Mesenchymal stem cell (in vitro differentiated cells and primary cell): ENCODE measurements at regions not wholly inside any gene's neighbourhood (a gene's known extent, or its start where the extent isn't known, plus 50 kb on each side); places are given as distances from the start of the nearest gene placed in this dataset.

ENCODE experiments used
- DNase-seq: peaks from one replicate; pipeline ENCODE4 v3.0.0-alpha.2; 2013
- H2AFZ ChIP-seq: one replicate; pipeline ENCODE4 v1.6.1; 2013; ENCODE audit warnings: low read depth, mild to moderate bottlenecking, control low read depth, inconsistent platforms, low read length, moderate library complexity
- H2AK5ac ChIP-seq: 2 replicates; pipeline ENCODE4 v1.6.1; 2013; ENCODE audit warnings: low read length, moderate library complexity, mild to moderate bottlenecking, inconsistent platforms; ENCODE audit not compliant: severe bottlenecking
- H2BK120ac ChIP-seq: one replicate; pipeline ENCODE4 v1.6.1; 2013; ENCODE audit warnings: low read depth, mild to moderate bottlenecking, inconsistent platforms, low read length, moderate library complexity
- H2BK12ac ChIP-seq, 2 experiments: one replicate each; pipeline ENCODE4 v1.6.1; 2013; ENCODE audit warnings: inconsistent platforms in 2 of 2, low read length in 2 of 2, mild to moderate bottlenecking in 2 of 2, moderate library complexity in 2 of 2, control low read depth in 1 of 2
- H2BK15ac ChIP-seq: one replicate; pipeline ENCODE4 v1.6.1; 2013; ENCODE audit warnings: mild to moderate bottlenecking, low read depth, inconsistent platforms; ENCODE audit not compliant: poor library complexity, severe bottlenecking
- H2BK5ac ChIP-seq: 2 replicates; pipeline ENCODE4 v1.6.1; 2013; ENCODE audit warnings: low read depth, mild to moderate bottlenecking, low read length, control low read depth, inconsistent platforms; ENCODE audit not compliant: poor library complexity, severe bottlenecking
- H3K14ac ChIP-seq, 2 experiments: one replicate each; pipeline ENCODE4 v1.6.1; 2013; ENCODE audit warnings: inconsistent platforms in 2 of 2, low read length in 2 of 2, control low read depth in 1 of 2, mild to moderate bottlenecking in 1 of 2, moderate library complexity in 1 of 2
- H3K18ac ChIP-seq, 2 experiments: one replicate each; pipeline ENCODE4 v1.6.1; 2013; ENCODE audit warnings: inconsistent platforms in 2 of 2, low read length in 2 of 2, control low read depth in 1 of 2, low read depth in 1 of 2, mild to moderate bottlenecking in 1 of 2
- H3K23ac ChIP-seq, 2 experiments: one replicate each; pipeline ENCODE4 v1.6.1; 2013; ENCODE audit warnings: inconsistent platforms in 2 of 2, low read length in 2 of 2, mild to moderate bottlenecking in 2 of 2, moderate library complexity in 2 of 2, control low read depth in 1 of 2
- H3K27ac ChIP-seq: 2 replicates; pipeline ENCODE4 v1.5.1; 2013; ENCODE audit warnings: mild to moderate bottlenecking, moderate library complexity, low read length, control low read depth, inconsistent platforms; ENCODE audit not compliant: poor library complexity, severe bottlenecking
- H3K27me3 ChIP-seq, 2 experiments: 2 replicates each; pipeline versions ENCODE4 v1.6.1 to v1.7.0; 2013; ENCODE audit warnings: low read length in 2 of 2, mild to moderate bottlenecking in 2 of 2, moderate library complexity in 2 of 2, control low read depth in 1 of 2, inconsistent platforms in 1 of 2; ENCODE audit not compliant: control insufficient read depth in 1 of 2, insufficient read depth in 1 of 2
- H3K36me3 ChIP-seq, 2 experiments: 2 replicates each; pipeline versions ENCODE4 v1.6.1 to v1.7.0; 2013; ENCODE audit warnings: low read length in 2 of 2, control low read depth in 1 of 2, inconsistent platforms in 1 of 2, low read depth in 1 of 2, mild to moderate bottlenecking in 1 of 2; ENCODE audit not compliant: insufficient read depth in 2 of 2, control insufficient read depth in 1 of 2
- H3K4ac ChIP-seq, 2 experiments: one replicate each; pipeline ENCODE4 v1.6.1; 2013; ENCODE audit warnings: inconsistent platforms in 2 of 2, low read length in 2 of 2, mild to moderate bottlenecking in 2 of 2, moderate library complexity in 2 of 2, control low read depth in 1 of 2, low read depth in 1 of 2
- H3K4me1 ChIP-seq: 2 replicates; pipeline ENCODE4 v1.6.1; 2013; ENCODE audit warnings: low read depth, low read length, control low read depth; ENCODE audit not compliant: control insufficient read depth, insufficient read depth
- H3K4me2 ChIP-seq: 2 replicates; pipeline ENCODE4 v1.6.1; 2013; ENCODE audit warnings: low read length, mild to moderate bottlenecking, inconsistent platforms; ENCODE audit not compliant: poor library complexity, severe bottlenecking
- H3K4me3 ChIP-seq, 2 experiments: 2 replicates each; pipeline versions ENCODE4 v1.5.1 to v1.7.0; 2013; ENCODE audit warnings: low read length in 2 of 2, mild to moderate bottlenecking in 2 of 2, control low read depth in 1 of 2, low read depth in 1 of 2; ENCODE audit not compliant: insufficient read depth in 1 of 2
- H3K79me1 ChIP-seq: replicated peaks from 2 replicates; pipeline ENCODE4 v1.6.1; 2013; ENCODE audit warnings: mild to moderate bottlenecking, control low read depth, low read length, inconsistent platforms; ENCODE audit not compliant: poor library complexity, severe bottlenecking
- H3K9ac ChIP-seq: 2 replicates; pipeline ENCODE4 v1.7.0; 2013; ENCODE audit warnings: mild to moderate bottlenecking, low read length, moderate library complexity
- H3K9me3 ChIP-seq: 2 replicates; pipeline ENCODE4 v1.7.0; 2013; ENCODE audit warnings: mild to moderate bottlenecking, low read length; ENCODE audit not compliant: control insufficient read depth
- H4K8ac ChIP-seq: one replicate; pipeline ENCODE4 v1.6.1; 2013; ENCODE audit warnings: inconsistent platforms, mild to moderate bottlenecking, low read length, moderate library complexity
- H4K91ac ChIP-seq: one replicate; pipeline ENCODE4 v1.6.1; 2013; ENCODE audit warnings: mild to moderate bottlenecking, low read length, inconsistent platforms
- WGBS: methylation state at CpG from one replicate; pipeline ENCODE4 v1.1.7; 2013; ENCODE audit warnings: mixed read lengths; 5-methylcytosine and 5-hydroxymethylcytosine counted together

DNA sequence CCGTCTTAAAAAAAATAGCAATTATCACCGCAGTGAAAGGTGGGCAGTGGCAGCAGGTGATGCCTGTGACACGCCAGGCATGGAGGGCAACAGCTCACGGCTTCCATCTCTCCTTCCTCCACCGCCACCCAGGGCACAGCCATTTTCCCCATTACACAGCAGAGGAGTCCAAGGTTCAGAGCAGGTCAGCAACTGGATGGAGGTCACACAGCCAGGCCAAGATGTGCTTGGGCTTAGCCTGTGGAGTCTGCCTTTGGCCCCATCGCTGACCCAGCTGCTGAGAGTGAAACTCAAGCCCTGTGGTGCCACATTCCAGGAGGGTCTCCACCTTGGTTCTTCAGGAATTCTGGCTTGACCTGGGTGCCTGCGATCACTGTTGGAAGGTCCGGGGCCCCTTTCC is 411.1 kb downstream of the SHANK2 start:
- WGBS, result 93% methylated on average over 8 of the region's 8 CpGs
- no peak overlapping the region for H2BK12ac ChIP-seq

GRCh38 chr11:70842256-70842655 is 410.1 kb downstream of the SHANK2 start:
- WGBS, result 82% methylated on average over 6 of the region's 6 CpGs
- Histone ChIP-seq H2BK120ac (no peak overlapping the region), H4K8ac (no peak overlapping the region), H2AFZ (no peak overlapping the region), H3K4ac (no peak overlapping the region), H3K14ac (no peak overlapping the region), H2AK5ac (no peak overlapping the region), H3K79me1 (no peaks in the 10 kb centered on the region), H3K9me3 (peaks cover 5% of the 10 kb centered on the region), H3K36me3 (no peaks in the 10 kb centered on the region), H4K91ac (no peak overlapping the region), H2BK12ac (no peak overlapping the region), H3K18ac (no peak overlapping the region), H3K23ac (no peak overlapping the region), H3K9ac (no peak overlapping the region), H3K27ac (no peak overlapping the region), H3K4me2 (no peak overlapping the region), H2BK5ac (no peak overlapping the region), H3K4me3 (no peak overlapping the region), H3K4me1 (no peaks in the 10 kb centered on the region), H2BK15ac (no peak overlapping the region), H3K27me3 (no peaks in the 10 kb centered on the region)
- no peak for DNase-seq

More for the DNA sequence above, 411.1 kb downstream of the SHANK2 start:
- no peak overlapping the region for H3K14ac ChIP-seq
- no peak overlapping the region for H4K8ac ChIP-seq
- no peak overlapping the region for H3K4me2 ChIP-seq
- no peaks in the 10 kb centered on the region for H3K27me3 ChIP-seq
- no peak overlapping the region for H2AFZ ChIP-seq
- no peaks in the 10 kb centered on the region for H3K4me1 ChIP-seq
- no peaks in the 10 kb centered on the region for H3K36me3 ChIP-seq
- DNase-seq, result no peak
- H2BK5ac ChIP-seq, result no peak overlapping the region
- H2AK5ac ChIP-seq, result no peak overlapping the region
- peaks cover 5% of the 10 kb centered on the region for H3K9me3 ChIP-seq
- H2BK15ac ChIP-seq, result no peak overlapping the region
- H3K23ac ChIP-seq, result no peak overlapping the region
- no peak overlapping the region for H2BK120ac ChIP-seq
- no peak overlapping the region for H3K4me3 ChIP-seq
- H4K91ac ChIP-seq, result no peak overlapping the region
- H3K18ac ChIP-seq, result no peak overlapping the region
- no peak overlapping the region for H3K9ac ChIP-seq
- no peak overlapping the region for H3K4ac ChIP-seq
- H3K79me1 ChIP-seq, result no peaks in the 10 kb centered on the region
- H3K27ac ChIP-seq, result no peak overlapping the region

DNA sequence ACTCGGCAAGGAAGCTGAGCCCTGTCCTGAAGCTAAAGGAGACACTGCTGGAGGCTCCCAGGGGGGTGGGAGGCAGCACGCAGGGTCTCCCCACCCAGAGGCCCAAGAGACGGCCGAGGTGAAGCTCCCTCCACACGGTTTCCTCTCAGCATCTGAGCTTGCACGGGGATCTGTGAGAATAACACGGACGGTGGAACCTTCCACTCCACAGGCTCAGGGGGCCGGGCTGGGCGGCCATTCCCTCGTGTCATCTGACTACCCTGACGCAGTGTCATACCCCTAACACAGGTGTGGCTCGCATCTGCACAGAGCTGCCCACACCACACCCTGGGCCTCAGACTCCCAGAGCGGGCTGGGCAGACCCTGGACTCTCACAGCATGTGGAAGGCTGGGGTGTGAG is 409.7 kb downstream of the SHANK2 start:
- H4K91ac ChIP-seq, result no peak overlapping the region
- no peaks in the 10 kb centered on the region for H3K4me1 ChIP-seq
- no peak overlapping the region for H2AFZ ChIP-seq
- no peaks in the 10 kb centered on the region for H3K27me3 ChIP-seq
- H3K27ac ChIP-seq, result no peak overlapping the region
- no peak overlapping the region for H3K4me2 ChIP-seq
- no peak overlapping the region for H2BK15ac ChIP-seq
- H3K79me1 ChIP-seq, result no peaks in the 10 kb centered on the region
- H4K8ac ChIP-seq, result no peak overlapping the region
- no peak overlapping the region for H3K4me3 ChIP-seq
- no peak overlapping the region for H2BK12ac ChIP-seq
- no peak overlapping the region for H3K4ac ChIP-seq
- no peak overlapping the region for H3K23ac ChIP-seq
- H2BK120ac ChIP-seq, result no peak overlapping the region
- no peak overlapping the region for H3K14ac ChIP-seq
- H3K9ac ChIP-seq, result no peak overlapping the region
- no peak overlapping the region for H2AK5ac ChIP-seq
- peaks cover 5% of the 10 kb centered on the region for H3K9me3 ChIP-seq
- H2BK5ac ChIP-seq, result no peak overlapping the region
- 89% methylated on average over 14 of the region's 14 CpGs for WGBS
- H3K18ac ChIP-seq, result no peak overlapping the region
- no peaks in the 10 kb centered on the region for H3K36me3 ChIP-seq
- no peak for DNase-seq

- 84% methylated on average over 6 of the region's 6 CpGs for WGBS
Observed at GRCh38 chr11:70843906-70844305, 408.5 kb downstream of the SHANK2 start.

More at GRCh38 chr11:70843906-70844305, 408.5 kb downstream of the SHANK2 start:
- no peaks in the 10 kb centered on the region for H3K36me3 ChIP-seq
- no peak overlapping the region for H3K27ac ChIP-seq
- H2BK120ac ChIP-seq, result no peak overlapping the region
- H3K9me3 ChIP-seq, result no peaks in the 10 kb centered on the region
- no peaks in the 10 kb centered on the region for H3K27me3 ChIP-seq
- H2BK5ac ChIP-seq, result no peak overlapping the region
- no peak overlapping the region for H3K23ac ChIP-seq
- no peak overlapping the region for H4K91ac ChIP-seq
- H3K4me2 ChIP-seq, result no peak overlapping the region
- no peak overlapping the region for H2AFZ ChIP-seq
- no peak overlapping the region for H3K4ac ChIP-seq
- H3K18ac ChIP-seq, result no peak overlapping the region
- no peak overlapping the region for H3K14ac ChIP-seq
- H2BK15ac ChIP-seq, result peak overlapping the region; percentile 35
- H2AK5ac ChIP-seq, result no peak overlapping the region
- H3K4me3 ChIP-seq, result no peak overlapping the region
- no peaks in the 10 kb centered on the region for H3K79me1 ChIP-seq
- no peak overlapping the region for H3K9ac ChIP-seq
- no peak overlapping the region for H4K8ac ChIP-seq
- DNase-seq, result no peak
- H3K4me1 ChIP-seq, result no peaks in the 10 kb centered on the region
- no peak overlapping the region for H2BK12ac ChIP-seq
